WI38 (cell line): ENCODE measurements at regions not wholly inside any gene's neighbourhood (a gene's known extent, or its start where the extent isn't known, plus 50 kb on each side); places are given as distances from the start of the nearest gene placed in this dataset.

Experiments used
- H3K4me3 ChIP-seq: 2 replicates; pipeline ENCODE4 v1.5.1; 2011; ENCODE audit warnings: low read depth, mild to moderate bottlenecking, control low read depth, low read length
- CTCF ChIP-seq: IDR thresholded peaks from 2 replicates; pipeline ENCODE4 v1.5.1; 2012; ENCODE audit warnings: low read depth, mild to moderate bottlenecking, control low read depth, low read length

- no peak for TF ChIP-seq CTCF
- no peak overlapping the region for H3K4me3 ChIP-seq
Observed at GRCh38 chr2:198326431-198326830, 522.0 kb downstream of the PLCL1 start.

GRCh38 chr2:198325359-198325758 lies 521.0 kb downstream of the PLCL1 start:
- no peak for TF ChIP-seq CTCF
- H3K4me3 ChIP-seq, result no peak overlapping the region

GRCh38 chr2:198324071-198324470 lies 519.7 kb downstream of the PLCL1 start:
- no peak overlapping the region for H3K4me3 ChIP-seq
- no peak for TF ChIP-seq CTCF

GRCh38 chr2:198322275-198322674 lies 517.9 kb downstream of the PLCL1 start:
- TF ChIP-seq CTCF, result no peak
- H3K4me3 ChIP-seq, result no peak overlapping the region

GRCh38 chr2:198321522-198322088 lies 517.2 kb downstream of the PLCL1 start:
- no peak for TF ChIP-seq CTCF

GRCh38 chr2:198316852-198317396 lies 512.5 kb downstream of the PLCL1 start:
- no peak for TF ChIP-seq CTCF
- H3K4me3 ChIP-seq, result no peak overlapping the region

More at GRCh38 chr2:198321522-198322088, 517.2 kb downstream of the PLCL1 start:
- H3K4me3 ChIP-seq, result no peak overlapping the region

GRCh38 chr2:198315791-198316630 lies 511.6 kb downstream of the PLCL1 start:
- no peak for TF ChIP-seq CTCF
- no peak overlapping the region for H3K4me3 ChIP-seq
